OCI-LY7 (cell line): ENCODE measurements at regions not wholly inside any gene's neighbourhood (a gene's known extent, or its start where the extent isn't known, plus 50 kb on each side); places are given as distances from the start of the nearest gene placed in this dataset.

Experiments
- EZH2phosphoT487 ChIP-seq: fragments of 200-600 bp; sonication (generic); IDR thresholded peaks from 2 replicates; pipeline ENCODE4 v1.6.1; 2018; ENCODE audit warnings: low read depth, borderline replicate concordance, mild to moderate bottlenecking, mixed run types, antibody characterized with exemption, low read length, moderate library complexity, mixed read lengths
- TF ChIP-seq, protein P1 (sequence below): fragments of 200-600 bp; sonication (generic); conservative IDR thresholded peaks from 2 replicates; pipeline ENCODE4 v1.5.1; 2014; ENCODE audit warnings: mild to moderate bottlenecking, antibody characterized with exemption, low read length, moderate library complexity, mixed read lengths

DNA sequence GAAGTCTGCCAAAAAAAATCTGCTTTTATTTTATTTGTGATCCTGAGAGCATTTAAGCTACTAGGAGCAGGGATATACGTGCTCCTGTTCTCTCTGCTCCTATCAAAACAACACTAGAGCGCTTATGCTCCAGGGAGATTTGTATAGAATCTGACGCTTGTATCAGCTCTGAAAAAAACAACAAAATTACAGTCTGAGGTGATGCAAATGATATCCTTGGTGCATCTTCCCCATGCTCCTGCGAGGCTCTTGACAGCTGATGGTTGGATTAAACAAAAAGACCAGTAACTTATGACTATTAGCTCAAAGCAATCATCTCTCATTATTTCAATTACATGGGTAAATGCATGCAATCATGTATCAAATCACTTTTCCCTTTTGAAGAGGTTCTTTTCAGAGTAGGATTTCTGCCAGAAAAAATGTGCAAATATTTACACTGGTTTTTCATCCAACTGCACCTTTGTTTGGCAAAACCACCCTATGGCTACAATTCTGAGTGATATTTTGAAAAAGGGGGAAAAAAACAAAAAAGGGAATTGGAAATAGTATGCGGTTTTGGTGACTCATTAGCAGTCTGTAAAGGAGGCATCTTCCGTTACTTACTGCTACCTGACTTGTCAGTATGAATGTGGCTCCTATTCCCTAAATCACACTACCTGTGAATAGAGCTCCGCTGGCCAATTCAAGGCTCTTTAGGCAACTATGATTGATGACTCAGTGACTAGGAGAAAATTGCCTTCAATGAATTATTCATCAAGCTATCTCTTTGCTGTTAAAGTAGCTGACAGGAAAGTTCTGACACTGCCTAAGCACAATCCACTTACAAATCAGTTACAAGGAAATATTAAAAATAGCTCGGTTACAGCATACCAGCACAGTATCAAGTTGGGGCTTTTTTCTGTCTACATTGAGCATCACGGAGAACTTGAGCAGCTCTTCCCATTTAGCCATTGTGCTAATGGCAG lies 450.0 kb downstream of the FOXG1 start:
- TF ChIP-seq, protein P1, sequence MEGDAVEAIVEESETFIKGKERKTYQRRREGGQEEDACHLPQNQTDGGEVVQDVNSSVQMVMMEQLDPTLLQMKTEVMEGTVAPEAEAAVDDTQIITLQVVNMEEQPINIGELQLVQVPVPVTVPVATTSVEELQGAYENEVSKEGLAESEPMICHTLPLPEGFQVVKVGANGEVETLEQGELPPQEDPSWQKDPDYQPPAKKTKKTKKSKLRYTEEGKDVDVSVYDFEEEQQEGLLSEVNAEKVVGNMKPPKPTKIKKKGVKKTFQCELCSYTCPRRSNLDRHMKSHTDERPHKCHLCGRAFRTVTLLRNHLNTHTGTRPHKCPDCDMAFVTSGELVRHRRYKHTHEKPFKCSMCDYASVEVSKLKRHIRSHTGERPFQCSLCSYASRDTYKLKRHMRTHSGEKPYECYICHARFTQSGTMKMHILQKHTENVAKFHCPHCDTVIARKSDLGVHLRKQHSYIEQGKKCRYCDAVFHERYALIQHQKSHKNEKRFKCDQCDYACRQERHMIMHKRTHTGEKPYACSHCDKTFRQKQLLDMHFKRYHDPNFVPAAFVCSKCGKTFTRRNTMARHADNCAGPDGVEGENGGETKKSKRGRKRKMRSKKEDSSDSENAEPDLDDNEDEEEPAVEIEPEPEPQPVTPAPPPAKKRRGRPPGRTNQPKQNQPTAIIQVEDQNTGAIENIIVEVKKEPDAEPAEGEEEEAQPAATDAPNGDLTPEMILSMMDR = no peak
- no peak for TF ChIP-seq EZH2phosphoT487
